ENCODE measurements at regions not wholly inside any gene's neighbourhood (a gene's known extent, or its start where the extent isn't known, plus 50 kb on each side); places are given as distances from the start of the nearest gene placed in this dataset.

- Histone ChIP-seq H3K9me3 (no peaks in the 10 kb centered on the region), H3K4me1 (peaks cover 5 to 26% (median 14%) of the 10 kb centered on the region in 4 donors), H3K36me3 (no peaks in the 10 kb centered on the region), H3K27me3 (no peaks in the 10 kb centered on the region), H3K27ac (peak overlapping the region; percentile 8 to 76 (median 60)), H3K4me3 (peak overlapping the region in 1 of 4 donors; percentile 11)
- DNase-seq (no peak), ATAC-seq (ENCODE audit: low FRiP score in 2 of 2) (no peak)
- no peak for TF ChIP-seq EP300 (IDR thresholded peaks at IDR 0.05)
- no peak for TF ChIP-seq POLR2AphosphoS5 (IDR thresholded peaks at IDR 0.05)
- no peak for TF ChIP-seq CTCF (IDR thresholded peaks at IDR 0.05)
- no peak for TF ChIP-seq POLR2A (IDR thresholded peaks at IDR 0.05)
- 63 to 64% methylated on average over 5 of the region's 5 CpGs for WGBS, 2 donors
Measured at GRCh38 chr12:69007855-69008351, 74.9 kb upstream of the CPM start.

GRCh38 chr12:69008520-69008919 lies 75.5 kb upstream of the CPM start:
- 43 to 59% methylated on average over 4 of the region's 4 CpGs for WGBS, 2 donors
- peak; percentile 16 to 47 for ATAC-seq (ENCODE audit: low FRiP score in 2 of 2)
- Histone ChIP-seq H3K27ac (peak overlapping the region in 1 of 4 donors; percentile 76), H3K27me3 (no peaks in the 10 kb centered on the region), H3K4me1 (peaks cover 5 to 26% (median 14%) of the 10 kb centered on the region in 4 donors), H3K36me3 (no peaks in the 10 kb centered on the region), H3K4me3 (no peak overlapping the region), H3K9me3 (no peaks in the 10 kb centered on the region)
- peak in 1 of 2 donors; percentile 40 for DNase-seq
- TF ChIP-seq POLR2A (IDR thresholded peaks at IDR 0.05) (no peak), CTCF (IDR thresholded peaks at IDR 0.05) (no peak), EP300 (IDR thresholded peaks at IDR 0.05) (peak in 1 of 4 donors; percentile 63), POLR2AphosphoS5 (IDR thresholded peaks at IDR 0.05) (peak in 1 of 2 donors; percentile 64)

GRCh38 chr12:69014047-69014446 lies 81.1 kb upstream of the CPM start:
- no peaks in the 10 kb centered on the region for H3K9me3 ChIP-seq

GRCh38 chr12:69015017-69015416 lies 82.0 kb upstream of the CPM start:
- no peak for ATAC-seq (ENCODE audit: low FRiP score in 2 of 2)

More at GRCh38 chr12:69014047-69014446, 81.1 kb upstream of the CPM start:
- no peak overlapping the region for H3K27ac ChIP-seq
- no peaks in the 10 kb centered on the region for H3K36me3 ChIP-seq
- DNase-seq = no peak
- TF ChIP-seq EP300 (IDR thresholded peaks at IDR 0.05) = no peak
- no peak for TF ChIP-seq POLR2AphosphoS5 (IDR thresholded peaks at IDR 0.05)
- TF ChIP-seq POLR2A (IDR thresholded peaks at IDR 0.05) = no peak
- no peak for TF ChIP-seq CTCF (IDR thresholded peaks at IDR 0.05)
- 78 to 79% methylated on average over 2 of the region's 2 CpGs for WGBS, 2 donors
- no peak for ATAC-seq (ENCODE audit: low FRiP score in 2 of 2)
- H3K27me3 ChIP-seq = no peaks in the 10 kb centered on the region
- no peak overlapping the region for H3K4me3 ChIP-seq
- no peaks in the 10 kb centered on the region for H3K4me1 ChIP-seq

More at GRCh38 chr12:69015017-69015416, 82.0 kb upstream of the CPM start:
- Histone ChIP-seq H3K27me3 (no peaks in the 10 kb centered on the region), H3K9me3 (no peaks in the 10 kb centered on the region), H3K36me3 (no peaks in the 10 kb centered on the region), H3K4me3 (no peak overlapping the region), H3K4me1 (no peaks in the 10 kb centered on the region), H3K27ac (no peak overlapping the region)
- DNase-seq = no peak
- TF ChIP-seq EP300 (IDR thresholded peaks at IDR 0.05) (no peak), POLR2A (IDR thresholded peaks at IDR 0.05) (no peak), CTCF (IDR thresholded peaks at IDR 0.05) (no peak), POLR2AphosphoS5 (IDR thresholded peaks at IDR 0.05) (no peak)
- 92 to 94% methylated on average over 2 of the region's 2 CpGs for WGBS, 2 donors
